ENCODE measurements at regions not wholly inside any gene's neighbourhood (a gene's known extent, or its start where the extent isn't known, plus 50 kb on each side); places are given as distances from the start of the nearest gene placed in this dataset.
"Not testable (repeated sequence)": the region's sequence is repeated elsewhere in the genome, so short reads cannot be mapped to it uniquely, and the experiment has no call there.

- no peak for DNase-seq
These were observed 153.0 kb downstream of the UTRN start for GRCh38 chr6:144438103-144438502.

GRCh38 chr6:144439016-144439415, 153.9 kb downstream of the UTRN start:
- DNase-seq, result no peak

- DNase-seq, result not testable (repeated sequence)
These were observed 156.7 kb downstream of the UTRN start for GRCh38 chr6:144441801-144442200.

GRCh38 chr6:144443157-144443556, 158.0 kb downstream of the UTRN start:
- no peak for DNase-seq

- no peak for DNase-seq
These were observed 162.3 kb downstream of the UTRN start for GRCh38 chr6:144447472-144447871.

GRCh38 chr6:144449218-144449617, 164.1 kb downstream of the UTRN start:
- no peak for DNase-seq

GRCh38 chr6:144449911-144450597, 164.9 kb downstream of the UTRN start:
- DNase-seq, result no peak

- no peak for DNase-seq
These were observed 175.4 kb downstream of the UTRN start for GRCh38 chr6:144460327-144461095.

- no peak for DNase-seq
These were observed 176.9 kb downstream of the UTRN start for GRCh38 chr6:144462058-144462457.

- DNase-seq, result no peak
These were observed 181.6 kb downstream of the UTRN start for GRCh38 chr6:144466716-144467115.

- peak; percentile 61 for DNase-seq
These were observed 182.1 kb downstream of the UTRN start for GRCh38 chr6:144467172-144467762.

- DNase-seq, result no peak
These were observed 182.8 kb downstream of the UTRN start for GRCh38 chr6:144467921-144468320.

GRCh38 chr6:144468709-144469108, 183.6 kb downstream of the UTRN start:
- no peak for DNase-seq

- DNase-seq, result no peak
These were observed 184.0 kb downstream of the UTRN start for GRCh38 chr6:144469144-144469575.

GRCh38 chr6:144470201-144470600, 185.1 kb downstream of the UTRN start:
- not testable (repeated sequence) for DNase-seq

GRCh38 chr6:144471986-144472385, 186.9 kb downstream of the UTRN start:
- no peak for DNase-seq

- DNase-seq, result no peak
These were observed 189.2 kb downstream of the UTRN start for GRCh38 chr6:144474290-144474689.

GRCh38 chr6:144474904-144475303, 189.8 kb downstream of the UTRN start:
- DNase-seq, result no peak

- no peak for DNase-seq
These were observed 190.3 kb downstream of the UTRN start for GRCh38 chr6:144475411-144475810.

- DNase-seq, result no peak
These were observed 191.2 kb downstream of the UTRN start for GRCh38 chr6:144476286-144476685.

- DNase-seq, result no peak
These were observed 192.3 kb downstream of the UTRN start for GRCh38 chr6:144477396-144477795.

GRCh38 chr6:144477856-144478255, 192.7 kb downstream of the UTRN start:
- DNase-seq, result no peak

GRCh38 chr6:144478483-144478882, 193.3 kb downstream of the UTRN start:
- no peak for DNase-seq

- DNase-seq, result no peak
These were observed 194.9 kb downstream of the UTRN start for GRCh38 chr6:144479991-144480390.
